HCT116 (cell line): ENCODE measurements at regions not wholly inside any gene's neighbourhood (a gene's known extent, or its start where the extent isn't known, plus 50 kb on each side); places are given as distances from the start of the nearest gene placed in this dataset.

Source experiments
- ATAC-seq: fragments of 200-7000 bp; cut with Tn5 transposase; 2 replicates; pipeline ENCODE4 v1.9.1; 2020; ENCODE audit warnings: mild to moderate bottlenecking, moderate library complexity
- BruUV-seq: library from RNA; stranded (reverse); fragments of 400-500 nt; replicated peaks from 2 replicates; lab custom pipeline; 2021; lab: Mats Ljungman, UMichigan
- CTCF ChIA-PET: fragments of 300-600 bp; sonication (Branson Sonifier 250); formaldehyde crosslinking; loops from one replicate; lab custom pipeline; 2021; ENCODE audit warnings: antibody characterized with exemption; lab: Charles Lee
- POLR2A ChIA-PET: fragments of 300-600, 350-600 bp; sonication (Branson Sonifier 250); formaldehyde crosslinking; loops from one replicate; lab custom pipeline; 2021; ENCODE audit warnings: antibody characterized with exemption; lab: Charles Lee
- RAD21 ChIA-PET, 2 experiments: fragments of 300-600 bp; sonication (Branson Sonifier 250); formaldehyde crosslinking; loops; one replicate each; lab custom pipeline; 2023; ENCODE audit warnings: low total read pairs in 2 of 2; ENCODE audit not compliant: uncharacterized antibody in 2 of 2, unreplicated experiment in 2 of 2, low non-redundant PET in 1 of 2; lab: Charles Lee
- DNase-seq: peaks from one replicate; pipeline ENCODE4 v3.0.0-alpha.2; 2010; ENCODE audit warnings: low read depth, low spot score
- H2AFZ ChIP-seq: fragments of 200-600 bp; shearing (Covaris generic), sonication (generic); 2 replicates; pipeline ENCODE4 v1.6.1; 2017; ENCODE audit warnings: low read depth, mixed run types, mixed read lengths, antibody characterized with exemption, low read length; ENCODE audit not compliant: poor library complexity, severe bottlenecking
- H3K27ac ChIP-seq: 2 replicates; pipeline ENCODE4 v1.5.1; 2012; ENCODE audit warnings: low read depth, low read length
- H3K27me3 ChIP-seq: fragments of 200-600 bp; sonication (generic); 2 replicates; pipeline ENCODE4 v1.6.1; 2016; ENCODE audit warnings: mixed run types, low read length, mixed read lengths; ENCODE audit not compliant: insufficient read depth
- H3K36me3 ChIP-seq, 2 experiments: fragments of 200-500 bp in 1 of 2; fragments of 200-600 bp in 1 of 2; sonication (Bioruptor generic) in 1 of 2; sonication (generic) in 1 of 2; 2 replicates each; pipeline versions ENCODE4 v1.5.1 to v1.6.1; 2014 to 2016; ENCODE audit warnings: low read length in 2 of 2, inconsistent platforms in 1 of 2, mixed read lengths in 1 of 2, mixed run types in 1 of 2; ENCODE audit not compliant: insufficient read depth in 2 of 2, control insufficient read depth in 1 of 2
- H3K4me1 ChIP-seq, 2 experiments: fragments of 200-600 bp in 1 of 2; sonication (generic) in 1 of 2; 2 replicates each; pipeline versions ENCODE4 v1.5.1 to v1.6.1; 2012 to 2017; ENCODE audit warnings: low read length in 2 of 2, inconsistent platforms in 1 of 2, mild to moderate bottlenecking in 1 of 2, mixed read lengths in 1 of 2, mixed run types in 1 of 2, moderate library complexity in 1 of 2; ENCODE audit not compliant: insufficient read depth in 2 of 2, control insufficient read depth in 1 of 2
- H3K4me2 ChIP-seq: fragments of 200-600 bp; sonication (generic); 2 replicates; pipeline ENCODE4 v1.6.1; 2017; ENCODE audit warnings: mixed run types, low read length, mixed read lengths
- H3K4me3 ChIP-seq, 2 experiments: fragments of 200-600 bp in 1 of 2; sonication (generic) in 1 of 2; replicated peaks in 1 of 2; 2 replicates each; pipeline ENCODE4 v1.5.1; 2011 to 2016; ENCODE audit warnings: low read length in 2 of 2, control low read depth in 1 of 2, low read depth in 1 of 2, mild to moderate bottlenecking in 1 of 2, mixed read lengths in 1 of 2, mixed run types in 1 of 2
- H3K79me2 ChIP-seq: fragments of 200-600 bp; sonication (generic); 2 replicates; pipeline ENCODE4 v1.6.1; 2017; ENCODE audit warnings: mild to moderate bottlenecking, mixed run types, low read length, moderate library complexity, mixed read lengths; ENCODE audit not compliant: insufficient read depth
- H3K9ac ChIP-seq: fragments of 200-600 bp; sonication (generic); 2 replicates; pipeline ENCODE4 v1.6.1; 2016; ENCODE audit warnings: low read length, mixed read lengths
- H3K9me2 ChIP-seq: fragments of 200-600 bp; sonication (generic), shearing (Covaris generic); 2 replicates; pipeline ENCODE4 v1.6.1; 2017; ENCODE audit warnings: mixed run types, mild to moderate bottlenecking, moderate library complexity; ENCODE audit not compliant: insufficient read depth
- H3K9me3 ChIP-seq, 2 experiments: fragments of 200-500 bp in 1 of 2; fragments of 200-600 bp in 1 of 2; sonication (Bioruptor generic) in 1 of 2; sonication (generic) in 1 of 2; 2 replicates each; pipeline ENCODE4 v1.6.1; 2014 to 2017; ENCODE audit warnings: low read length in 2 of 2, mixed read lengths in 2 of 2, inconsistent platforms in 1 of 2, low read depth in 1 of 2, mild to moderate bottlenecking in 1 of 2, mixed run types in 1 of 2, moderate library complexity in 1 of 2; ENCODE audit not compliant: control insufficient read depth in 1 of 2, insufficient read depth in 1 of 2
- H4K20me1 ChIP-seq: fragments of 200-600 bp; sonication (generic), shearing (Covaris generic); 2 replicates; pipeline ENCODE4 v1.6.1; 2017; ENCODE audit warnings: mixed run types, mild to moderate bottlenecking, moderate library complexity; ENCODE audit not compliant: insufficient read depth
- CBX3 ChIP-seq: IDR thresholded peaks from 2 replicates; pipeline ENCODE4 v1.6.1; 2012; ENCODE audit warnings: low read depth
- EGR1 ChIP-seq: IDR thresholded peaks from 2 replicates; pipeline ENCODE4 v1.6.1; 2012; ENCODE audit warnings: low read depth
- ELF1 ChIP-seq: IDR thresholded peaks from 2 replicates; pipeline ENCODE4 v1.6.1; 2012; ENCODE audit warnings: low read depth, borderline replicate concordance
- EZH2phosphoT487 ChIP-seq: fragments of 200-600 bp; IDR thresholded peaks from 2 replicates; pipeline ENCODE4 v1.6.1; 2018; ENCODE audit warnings: antibody characterized with exemption, borderline replicate concordance
- FOSL1 ChIP-seq: IDR thresholded peaks from 2 replicates; pipeline ENCODE4 v1.6.1; 2012; ENCODE audit warnings: low read depth
- JUND ChIP-seq: IDR thresholded peaks from 2 replicates; pipeline ENCODE4 v1.6.1; 2012
- POLR2A ChIP-seq: IDR thresholded peaks from 2 replicates; pipeline ENCODE4 v1.7.0; 2011; ENCODE audit warnings: borderline replicate concordance; ENCODE audit not compliant: insufficient read depth, insufficient read length; ENCODE audit errors: extremely low read depth
- POLR2AphosphoS5 ChIP-seq: IDR thresholded peaks from 2 replicates; pipeline ENCODE4 v1.6.1; 2011; ENCODE audit warnings: mild to moderate bottlenecking, low read depth, low read length, moderate library complexity
- RAD21 ChIP-seq: IDR thresholded peaks from 2 replicates; pipeline ENCODE4 v1.6.1; 2012; ENCODE audit warnings: low read depth, mild to moderate bottlenecking
- SIN3A ChIP-seq: IDR thresholded peaks from 2 replicates; pipeline ENCODE4 v1.6.1; 2012; ENCODE audit warnings: low read depth
- SP1 ChIP-seq: IDR thresholded peaks from 2 replicates; pipeline ENCODE4 v1.6.1; 2012; ENCODE audit warnings: low read depth
- SRF ChIP-seq: IDR thresholded peaks from 2 replicates; pipeline ENCODE4 v1.6.1; 2012; ENCODE audit warnings: low read depth
- TCF7L2 ChIP-seq: IDR thresholded peaks from 2 replicates; pipeline ENCODE4 v1.7.0; 2011; ENCODE audit warnings: borderline replicate concordance, inconsistent platforms; ENCODE audit not compliant: insufficient read depth, insufficient read length; ENCODE audit errors: extremely low read depth
- ZFX ChIP-seq: fragments of 450-650 bp; IDR thresholded peaks from 2 replicates; pipeline ENCODE4 v1.6.1; 2017
- ZNF274 ChIP-seq: fragments of 200-500 bp; sonication (Bioruptor generic); IDR thresholded peaks from 2 replicates; pipeline ENCODE4 v1.6.1; 2014; ENCODE audit warnings: mild to moderate bottlenecking, low read depth, low read length, inconsistent platforms
- intact Hi-C: fragments of 100-400 bp; cut with micrococcal nuclease; formaldehyde crosslinking; loops from 2 replicates; pipeline ENCODE4 v1.10.0; 2022
- TF ChIP-seq, protein P1 (sequence below): IDR thresholded peaks from 2 replicates; pipeline ENCODE4 v1.6.1; 2012
- TF ChIP-seq, protein P2 (sequence below), 3 experiments: fragments of 200-600 bp in 1 of 3; sonication (generic) in 1 of 3; IDR thresholded peaks in 2 of 3; conservative IDR thresholded peaks in 1 of 3; 2 replicates each; pipeline ENCODE4 v1.5.1; 2012 to 2017; ENCODE audit warnings: low read depth in 2 of 3, low read length in 2 of 3, antibody characterized with exemption in 1 of 3, borderline replicate concordance in 1 of 3, control low read depth in 1 of 3, mild to moderate bottlenecking in 1 of 3, mixed read lengths in 1 of 3, mixed run types in 1 of 3, moderate library complexity in 1 of 3; ENCODE audit not compliant: insufficient read depth in 1 of 3
- TF ChIP-seq, protein P3 (sequence below): IDR thresholded peaks from 2 replicates; pipeline ENCODE4 v1.6.1; 2012; ENCODE audit warnings: low read depth
- TF ChIP-seq, protein P4 (sequence below): IDR thresholded peaks from 2 replicates; pipeline ENCODE4 v1.6.1; 2011; ENCODE audit warnings: mild to moderate bottlenecking, low read length, moderate library complexity; ENCODE audit not compliant: insufficient replicate concordance; ENCODE audit errors: extremely low read depth

DNA sequence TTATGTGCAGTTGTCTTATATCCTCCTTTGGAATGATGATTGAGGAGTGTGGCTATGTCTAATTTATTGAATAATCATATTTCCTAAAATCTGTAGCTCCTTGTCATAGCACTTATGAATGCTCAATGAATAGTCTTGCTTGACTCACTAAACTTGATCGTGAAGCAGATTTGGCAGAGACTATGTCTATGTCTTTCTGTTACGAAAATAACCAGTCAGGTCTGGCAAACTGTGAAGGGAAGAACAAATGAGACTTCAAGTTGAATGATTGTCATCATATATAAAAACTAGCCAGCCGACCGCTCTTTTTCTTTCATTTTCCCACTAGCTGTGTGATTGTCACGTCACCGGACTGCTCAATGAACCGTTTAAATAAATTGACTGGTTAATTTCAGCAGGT lies 1303.9 kb upstream of the GJE1 start:
- Histone ChIP-seq H3K9me2 (no peaks in the 10 kb centered on the region), H2AFZ (no peak overlapping the region), H3K4me1 (no peaks in the 10 kb centered on the region), H4K20me1 (no peaks in the 10 kb centered on the region), H3K4me2 (no peak overlapping the region), H3K79me2 (no peaks in the 10 kb centered on the region), H3K9me3 (no peaks in the 10 kb centered on the region), H3K27ac (no peak overlapping the region), H3K9ac (no peak overlapping the region), H3K36me3 (no peaks in the 10 kb centered on the region), H3K4me3 (no peak overlapping the region), H3K27me3 (no peaks in the 10 kb centered on the region)
- ChIA-PET RAD21 (no interaction called here), CTCF (no interaction called here), POLR2A (no interaction called here)
- intact Hi-C loops = no loop called here
- no peak for ATAC-seq
- DNase-seq = no peak
- TF ChIP-seq RAD21 (no peak), SP1 (no peak), EGR1 (no peak), POLR2A (no peak), CBX3 (no peak), ZNF274 (no peak), JUND (no peak), ELF1 (no peak), SIN3A (no peak), FOSL1 (no peak), SRF (no peak), POLR2AphosphoS5 (no peak), EZH2phosphoT487 (no peak), TCF7L2 (no peak), ZFX (no peak)
- TF ChIP-seq, protein P1, sequence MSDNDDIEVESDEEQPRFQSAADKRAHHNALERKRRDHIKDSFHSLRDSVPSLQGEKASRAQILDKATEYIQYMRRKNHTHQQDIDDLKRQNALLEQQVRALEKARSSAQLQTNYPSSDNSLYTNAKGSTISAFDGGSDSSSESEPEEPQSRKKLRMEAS = no peak
- TF ChIP-seq, protein P2, sequence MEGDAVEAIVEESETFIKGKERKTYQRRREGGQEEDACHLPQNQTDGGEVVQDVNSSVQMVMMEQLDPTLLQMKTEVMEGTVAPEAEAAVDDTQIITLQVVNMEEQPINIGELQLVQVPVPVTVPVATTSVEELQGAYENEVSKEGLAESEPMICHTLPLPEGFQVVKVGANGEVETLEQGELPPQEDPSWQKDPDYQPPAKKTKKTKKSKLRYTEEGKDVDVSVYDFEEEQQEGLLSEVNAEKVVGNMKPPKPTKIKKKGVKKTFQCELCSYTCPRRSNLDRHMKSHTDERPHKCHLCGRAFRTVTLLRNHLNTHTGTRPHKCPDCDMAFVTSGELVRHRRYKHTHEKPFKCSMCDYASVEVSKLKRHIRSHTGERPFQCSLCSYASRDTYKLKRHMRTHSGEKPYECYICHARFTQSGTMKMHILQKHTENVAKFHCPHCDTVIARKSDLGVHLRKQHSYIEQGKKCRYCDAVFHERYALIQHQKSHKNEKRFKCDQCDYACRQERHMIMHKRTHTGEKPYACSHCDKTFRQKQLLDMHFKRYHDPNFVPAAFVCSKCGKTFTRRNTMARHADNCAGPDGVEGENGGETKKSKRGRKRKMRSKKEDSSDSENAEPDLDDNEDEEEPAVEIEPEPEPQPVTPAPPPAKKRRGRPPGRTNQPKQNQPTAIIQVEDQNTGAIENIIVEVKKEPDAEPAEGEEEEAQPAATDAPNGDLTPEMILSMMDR (IDR thresholded peaks at IDR 0.05 in 2 of 3, conservative IDR thresholded peaks at IDR 0.05 in 1 of 3; ENCODE audit: borderline replicate concordance in 1 of 3, insufficient read depth in 1 of 3, low read depth in 2 of 3, low read length in 2 of 3) = no peak
- TF ChIP-seq, protein P3, sequence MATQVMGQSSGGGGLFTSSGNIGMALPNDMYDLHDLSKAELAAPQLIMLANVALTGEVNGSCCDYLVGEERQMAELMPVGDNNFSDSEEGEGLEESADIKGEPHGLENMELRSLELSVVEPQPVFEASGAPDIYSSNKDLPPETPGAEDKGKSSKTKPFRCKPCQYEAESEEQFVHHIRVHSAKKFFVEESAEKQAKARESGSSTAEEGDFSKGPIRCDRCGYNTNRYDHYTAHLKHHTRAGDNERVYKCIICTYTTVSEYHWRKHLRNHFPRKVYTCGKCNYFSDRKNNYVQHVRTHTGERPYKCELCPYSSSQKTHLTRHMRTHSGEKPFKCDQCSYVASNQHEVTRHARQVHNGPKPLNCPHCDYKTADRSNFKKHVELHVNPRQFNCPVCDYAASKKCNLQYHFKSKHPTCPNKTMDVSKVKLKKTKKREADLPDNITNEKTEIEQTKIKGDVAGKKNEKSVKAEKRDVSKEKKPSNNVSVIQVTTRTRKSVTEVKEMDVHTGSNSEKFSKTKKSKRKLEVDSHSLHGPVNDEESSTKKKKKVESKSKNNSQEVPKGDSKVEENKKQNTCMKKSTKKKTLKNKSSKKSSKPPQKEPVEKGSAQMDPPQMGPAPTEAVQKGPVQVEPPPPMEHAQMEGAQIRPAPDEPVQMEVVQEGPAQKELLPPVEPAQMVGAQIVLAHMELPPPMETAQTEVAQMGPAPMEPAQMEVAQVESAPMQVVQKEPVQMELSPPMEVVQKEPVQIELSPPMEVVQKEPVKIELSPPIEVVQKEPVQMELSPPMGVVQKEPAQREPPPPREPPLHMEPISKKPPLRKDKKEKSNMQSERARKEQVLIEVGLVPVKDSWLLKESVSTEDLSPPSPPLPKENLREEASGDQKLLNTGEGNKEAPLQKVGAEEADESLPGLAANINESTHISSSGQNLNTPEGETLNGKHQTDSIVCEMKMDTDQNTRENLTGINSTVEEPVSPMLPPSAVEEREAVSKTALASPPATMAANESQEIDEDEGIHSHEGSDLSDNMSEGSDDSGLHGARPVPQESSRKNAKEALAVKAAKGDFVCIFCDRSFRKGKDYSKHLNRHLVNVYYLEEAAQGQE = no peak
- TF ChIP-seq, protein P4, sequence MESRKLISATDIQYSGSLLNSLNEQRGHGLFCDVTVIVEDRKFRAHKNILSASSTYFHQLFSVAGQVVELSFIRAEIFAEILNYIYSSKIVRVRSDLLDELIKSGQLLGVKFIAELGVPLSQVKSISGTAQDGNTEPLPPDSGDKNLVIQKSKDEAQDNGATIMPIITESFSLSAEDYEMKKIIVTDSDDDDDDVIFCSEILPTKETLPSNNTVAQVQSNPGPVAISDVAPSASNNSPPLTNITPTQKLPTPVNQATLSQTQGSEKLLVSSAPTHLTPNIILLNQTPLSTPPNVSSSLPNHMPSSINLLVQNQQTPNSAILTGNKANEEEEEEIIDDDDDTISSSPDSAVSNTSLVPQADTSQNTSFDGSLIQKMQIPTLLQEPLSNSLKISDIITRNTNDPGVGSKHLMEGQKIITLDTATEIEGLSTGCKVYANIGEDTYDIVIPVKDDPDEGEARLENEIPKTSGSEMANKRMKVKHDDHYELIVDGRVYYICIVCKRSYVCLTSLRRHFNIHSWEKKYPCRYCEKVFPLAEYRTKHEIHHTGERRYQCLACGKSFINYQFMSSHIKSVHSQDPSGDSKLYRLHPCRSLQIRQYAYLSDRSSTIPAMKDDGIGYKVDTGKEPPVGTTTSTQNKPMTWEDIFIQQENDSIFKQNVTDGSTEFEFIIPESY = no peak
- BruUV-seq = no TSS peak
